ENCODE measurements at regions not wholly inside any gene's neighbourhood (a gene's known extent, or its start where the extent isn't known, plus 50 kb on each side); places are given as distances from the start of the nearest gene placed in this dataset.

DNA sequence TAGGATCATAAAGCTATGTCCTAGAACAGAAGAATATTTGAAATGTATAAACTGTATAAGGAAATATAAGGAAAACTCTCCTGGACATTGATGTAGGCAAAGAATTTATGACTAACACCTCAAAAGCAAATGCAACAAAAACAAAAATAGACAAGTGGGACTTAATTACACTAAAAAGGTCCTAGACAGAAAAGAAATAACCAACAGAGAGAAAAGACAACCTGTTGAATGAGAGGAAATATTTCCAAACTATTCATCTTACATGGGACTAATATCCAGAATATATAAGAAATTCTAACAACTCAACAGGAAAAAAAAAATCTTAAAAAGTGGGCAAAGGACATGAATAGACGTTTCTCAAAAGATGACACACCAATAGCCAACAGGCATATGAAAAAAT is 54.4 kb upstream of the PRDX4 start:
- TF ChIP-seq POLR2AphosphoS5 (IDR thresholded peaks at IDR 0.05) (no peak), POLR2A (IDR thresholded peaks at IDR 0.05) (no peak)
- TF ChIP-seq, protein P1, sequence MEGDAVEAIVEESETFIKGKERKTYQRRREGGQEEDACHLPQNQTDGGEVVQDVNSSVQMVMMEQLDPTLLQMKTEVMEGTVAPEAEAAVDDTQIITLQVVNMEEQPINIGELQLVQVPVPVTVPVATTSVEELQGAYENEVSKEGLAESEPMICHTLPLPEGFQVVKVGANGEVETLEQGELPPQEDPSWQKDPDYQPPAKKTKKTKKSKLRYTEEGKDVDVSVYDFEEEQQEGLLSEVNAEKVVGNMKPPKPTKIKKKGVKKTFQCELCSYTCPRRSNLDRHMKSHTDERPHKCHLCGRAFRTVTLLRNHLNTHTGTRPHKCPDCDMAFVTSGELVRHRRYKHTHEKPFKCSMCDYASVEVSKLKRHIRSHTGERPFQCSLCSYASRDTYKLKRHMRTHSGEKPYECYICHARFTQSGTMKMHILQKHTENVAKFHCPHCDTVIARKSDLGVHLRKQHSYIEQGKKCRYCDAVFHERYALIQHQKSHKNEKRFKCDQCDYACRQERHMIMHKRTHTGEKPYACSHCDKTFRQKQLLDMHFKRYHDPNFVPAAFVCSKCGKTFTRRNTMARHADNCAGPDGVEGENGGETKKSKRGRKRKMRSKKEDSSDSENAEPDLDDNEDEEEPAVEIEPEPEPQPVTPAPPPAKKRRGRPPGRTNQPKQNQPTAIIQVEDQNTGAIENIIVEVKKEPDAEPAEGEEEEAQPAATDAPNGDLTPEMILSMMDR (IDR thresholded peaks at IDR 0.05) = no peak
